ENCODE measurements at regions not wholly inside any gene's neighbourhood (a gene's known extent, or its start where the extent isn't known, plus 50 kb on each side); places are given as distances from the start of the nearest gene placed in this dataset.

DNA sequence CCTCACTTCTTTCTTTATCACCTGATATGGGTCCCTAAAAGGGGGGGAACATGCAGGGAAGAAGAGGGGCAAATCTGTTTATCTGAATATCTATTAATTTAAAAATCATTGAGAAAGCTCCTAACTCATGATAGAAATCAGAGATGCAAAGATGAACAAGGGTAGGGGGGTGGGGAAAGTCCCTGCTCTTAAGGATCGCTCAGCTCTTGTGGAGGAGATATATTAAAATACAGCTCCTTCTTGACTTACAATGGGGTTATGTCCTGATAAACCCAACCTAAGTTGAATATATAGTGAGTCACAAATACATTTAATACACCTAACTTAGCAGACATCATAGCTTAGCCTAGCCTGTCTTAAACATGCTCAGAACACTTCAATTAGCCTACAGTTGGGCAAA, 237.5 kb downstream of the MAF start:
- H3K9ac ChIP-seq (ENCODE audit: low read length in 5 of 5): no peak overlapping the region
- no peak overlapping the region for H3K27ac ChIP-seq (ENCODE audit: low read depth, low read length)
- peaks cover 0 to 12% (median 2%) of the 10 kb centered on the region in 5 donors for H3K9me3 ChIP-seq (ENCODE audit: control insufficient read depth in 5 of 5, low read length in 5 of 5)
- H3K4me3 ChIP-seq (ENCODE audit: low read depth in 1 of 5, low read length in 5 of 5): no peak overlapping the region
- no peaks in the 10 kb centered on the region for H3K36me3 ChIP-seq (ENCODE audit: control insufficient read depth in 5 of 5, insufficient read depth in 5 of 5, low read length in 5 of 5)
- H3K27me3 ChIP-seq (ENCODE audit: control insufficient read depth in 5 of 5, insufficient read depth in 4 of 5, low read length in 5 of 5): no peaks in the 10 kb centered on the region
- no peaks in the 10 kb centered on the region for H3K4me1 ChIP-seq (ENCODE audit: control insufficient read depth in 5 of 5, insufficient read depth in 5 of 5, low read length in 5 of 5)

DNA sequence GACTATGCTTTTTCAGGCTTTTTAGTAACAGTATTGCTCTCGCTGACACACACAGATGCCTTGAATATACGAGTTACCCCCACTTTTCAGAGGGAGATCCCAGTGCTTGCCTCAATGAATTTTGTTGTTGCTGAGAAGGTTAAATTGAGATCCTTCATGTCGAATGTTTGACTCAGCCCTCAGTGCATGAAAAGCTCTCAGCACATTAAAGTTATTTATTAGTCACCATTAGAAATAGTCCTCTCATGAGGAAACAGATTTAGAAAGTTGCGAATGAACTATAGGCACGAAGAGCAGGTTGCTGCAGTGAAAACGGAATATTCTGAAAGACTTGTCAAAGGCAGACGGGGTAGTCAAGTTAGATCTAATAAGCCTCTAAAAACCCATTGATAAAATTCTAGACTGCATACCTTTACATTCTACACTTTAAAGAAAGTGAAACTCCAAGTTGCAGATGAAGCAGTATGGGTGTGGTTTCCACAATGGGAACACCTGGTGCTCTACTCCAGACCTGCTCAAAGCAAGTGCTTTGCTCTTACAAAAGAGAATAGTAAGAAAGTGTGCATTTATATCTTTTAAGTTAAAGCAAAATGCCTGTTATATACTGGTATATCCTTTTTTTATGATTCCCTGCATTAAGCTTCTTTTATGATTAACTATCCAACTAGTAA, 238.1 kb downstream of the MAF start:
- Histone ChIP-seq H3K9ac (ENCODE audit: low read length in 5 of 5) (no peak overlapping the region), H3K4me3 (ENCODE audit: low read depth in 1 of 5, low read length in 5 of 5) (no peak overlapping the region), H3K4me1 (ENCODE audit: control insufficient read depth in 5 of 5, insufficient read depth in 5 of 5, low read length in 5 of 5) (no peaks in the 10 kb centered on the region), H3K27me3 (ENCODE audit: control insufficient read depth in 5 of 5, insufficient read depth in 4 of 5, low read length in 5 of 5) (no peaks in the 10 kb centered on the region), H3K27ac (ENCODE audit: low read depth, low read length) (no peak overlapping the region), H3K36me3 (ENCODE audit: control insufficient read depth in 5 of 5, insufficient read depth in 5 of 5, low read length in 5 of 5) (no peaks in the 10 kb centered on the region), H3K9me3 (ENCODE audit: control insufficient read depth in 5 of 5, low read length in 5 of 5) (peaks cover 0 to 12% (median 2%) of the 10 kb centered on the region in 5 donors)

DNA sequence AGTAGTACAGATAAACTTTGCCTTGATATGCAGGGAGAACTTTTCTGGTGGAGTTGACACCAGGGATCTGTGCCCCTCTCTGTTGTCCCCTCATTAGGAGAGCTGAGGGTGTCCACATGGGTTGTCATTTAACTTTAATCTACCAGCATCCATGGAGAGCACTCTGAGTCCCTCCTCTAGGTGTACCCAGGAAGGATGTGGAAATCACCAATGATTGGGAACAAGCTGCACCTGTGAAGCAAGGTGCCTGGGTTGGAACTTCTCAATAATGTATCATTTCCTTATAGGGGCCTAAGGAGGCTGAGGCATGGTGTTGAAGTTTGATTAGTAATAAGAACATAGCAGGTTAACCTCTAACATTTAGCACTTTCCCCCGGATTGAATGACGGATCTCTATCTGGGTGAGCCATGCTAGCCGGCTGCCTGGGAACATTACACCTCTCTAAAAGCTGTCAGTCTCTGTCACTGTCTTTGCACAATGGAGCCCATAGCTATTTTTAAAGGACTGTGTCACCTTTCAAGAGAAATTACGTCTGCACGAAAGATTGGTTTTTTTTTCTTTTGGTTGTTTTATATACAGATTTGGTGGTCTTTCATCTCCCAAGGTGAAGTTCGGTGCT, 239.3 kb downstream of the MAF start:
- H3K36me3 ChIP-seq (ENCODE audit: control insufficient read depth in 5 of 5, insufficient read depth in 5 of 5, low read length in 5 of 5): no peaks in the 10 kb centered on the region
- H3K4me1 ChIP-seq (ENCODE audit: control insufficient read depth in 5 of 5, insufficient read depth in 5 of 5, low read length in 5 of 5): no peaks in the 10 kb centered on the region
- H3K27me3 ChIP-seq (ENCODE audit: control insufficient read depth in 5 of 5, insufficient read depth in 4 of 5, low read length in 5 of 5): no peaks in the 10 kb centered on the region
- H3K9me3 ChIP-seq (ENCODE audit: control insufficient read depth in 5 of 5, low read length in 5 of 5): peaks cover 0 to 9% (median 0%) of the 10 kb centered on the region in 5 donors
- H3K27ac ChIP-seq (ENCODE audit: low read depth, low read length): no peak overlapping the region
- no peak overlapping the region for H3K9ac ChIP-seq (ENCODE audit: low read length in 5 of 5)
- no peak overlapping the region for H3K4me3 ChIP-seq (ENCODE audit: low read depth in 1 of 5, low read length in 5 of 5)

DNA sequence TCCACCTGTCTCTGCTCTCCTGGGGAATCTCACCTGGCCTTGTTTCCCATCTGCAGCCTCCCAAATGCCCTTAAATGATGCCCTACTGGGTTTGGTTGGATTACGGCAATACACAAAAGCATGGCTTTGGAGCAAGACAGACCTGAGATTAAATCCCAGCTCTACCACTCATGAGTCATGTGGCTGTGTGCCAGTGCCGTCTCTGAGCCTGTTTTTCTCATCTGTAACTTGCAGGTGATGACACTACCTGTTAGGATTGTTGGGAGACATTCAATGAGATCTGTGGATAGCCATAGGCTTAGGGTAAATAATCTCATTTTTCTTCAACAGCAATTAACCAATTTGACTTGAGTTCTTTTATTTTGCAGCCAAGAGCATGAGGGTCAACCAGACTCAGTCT, 240.3 kb downstream of the MAF start:
- H3K4me3 ChIP-seq (ENCODE audit: low read depth in 1 of 5, low read length in 5 of 5): no peak overlapping the region
- peaks cover 0 to 9% (median 0%) of the 10 kb centered on the region in 5 donors for H3K9me3 ChIP-seq (ENCODE audit: control insufficient read depth in 5 of 5, low read length in 5 of 5)
- no peaks in the 10 kb centered on the region for H3K27me3 ChIP-seq (ENCODE audit: control insufficient read depth in 5 of 5, insufficient read depth in 4 of 5, low read length in 5 of 5)
- H3K27ac ChIP-seq (ENCODE audit: low read depth, low read length): no peak overlapping the region
- H3K9ac ChIP-seq (ENCODE audit: low read length in 5 of 5): no peak overlapping the region
- peaks cover 0 to 8% (median 6%) of the 10 kb centered on the region in 5 donors for H3K4me1 ChIP-seq (ENCODE audit: control insufficient read depth in 5 of 5, insufficient read depth in 5 of 5, low read length in 5 of 5)
- H3K36me3 ChIP-seq (ENCODE audit: control insufficient read depth in 5 of 5, insufficient read depth in 5 of 5, low read length in 5 of 5): no peaks in the 10 kb centered on the region

DNA sequence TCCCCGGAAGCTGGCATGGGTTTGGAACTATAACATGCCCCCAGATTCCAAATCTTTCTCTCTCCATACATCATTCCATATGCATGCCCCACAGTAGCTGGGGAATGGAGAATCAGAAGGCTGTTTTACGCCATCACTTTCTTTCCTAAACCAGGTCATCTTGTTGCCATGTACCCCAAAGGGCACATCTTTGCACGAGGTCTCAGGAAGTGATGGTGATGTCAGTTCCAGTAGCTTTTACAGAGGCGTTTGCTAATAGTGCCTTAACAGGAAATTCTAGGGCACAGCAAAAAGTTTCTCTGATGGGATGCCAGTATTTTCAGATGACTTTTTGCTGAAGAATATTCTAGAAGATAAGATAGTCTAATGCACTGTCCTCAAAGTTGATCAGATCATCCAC, 241.5 kb downstream of the MAF start:
- H3K9me3 ChIP-seq (ENCODE audit: control insufficient read depth in 5 of 5, low read length in 5 of 5): peaks cover 0 to 9% (median 0%) of the 10 kb centered on the region in 5 donors
- H3K36me3 ChIP-seq (ENCODE audit: control insufficient read depth in 5 of 5, insufficient read depth in 5 of 5, low read length in 5 of 5): no peaks in the 10 kb centered on the region
- H3K4me1 ChIP-seq (ENCODE audit: control insufficient read depth in 5 of 5, insufficient read depth in 5 of 5, low read length in 5 of 5): peaks cover 0 to 19% (median 12%) of the 10 kb centered on the region in 5 donors

DNA sequence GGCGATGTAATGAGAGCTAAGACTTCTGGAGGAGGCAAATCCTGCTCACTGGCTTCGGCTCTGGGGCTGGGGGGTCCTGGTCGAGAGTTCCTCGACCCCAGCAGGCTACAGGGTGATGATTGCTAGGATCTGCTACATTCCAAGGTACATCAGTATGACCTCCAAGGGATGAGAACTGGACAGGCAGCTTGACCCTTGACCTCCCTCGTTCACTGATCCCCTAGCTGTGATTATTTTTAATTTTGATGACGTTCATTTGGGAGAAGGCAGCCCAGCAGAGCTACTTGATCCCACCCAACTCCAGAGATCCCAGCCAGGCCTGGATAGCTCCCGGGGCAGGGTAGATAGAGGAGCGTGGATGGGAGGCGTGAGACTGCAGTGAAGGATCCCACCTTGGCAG, 242.3 kb downstream of the MAF start:
- H3K4me1 ChIP-seq (ENCODE audit: control insufficient read depth in 5 of 5, insufficient read depth in 5 of 5, low read length in 5 of 5): peaks cover 0 to 20% (median 12%) of the 10 kb centered on the region in 5 donors
- H3K9ac ChIP-seq (ENCODE audit: low read length in 5 of 5): no peak overlapping the region
- H3K27me3 ChIP-seq (ENCODE audit: control insufficient read depth in 5 of 5, insufficient read depth in 4 of 5, low read length in 5 of 5): no peaks in the 10 kb centered on the region
- H3K9me3 ChIP-seq (ENCODE audit: control insufficient read depth in 5 of 5, low read length in 5 of 5): peaks cover 0 to 9% (median 0%) of the 10 kb centered on the region in 5 donors
- H3K27ac ChIP-seq (ENCODE audit: low read depth, low read length): no peak overlapping the region
- no peaks in the 10 kb centered on the region for H3K36me3 ChIP-seq (ENCODE audit: control insufficient read depth in 5 of 5, insufficient read depth in 5 of 5, low read length in 5 of 5)
- H3K4me3 ChIP-seq (ENCODE audit: low read depth in 1 of 5, low read length in 5 of 5): no peak overlapping the region

More for the DNA sequence above, 241.5 kb downstream of the MAF start:
- H3K27ac ChIP-seq (ENCODE audit: low read depth, low read length): no peak overlapping the region
- H3K27me3 ChIP-seq (ENCODE audit: control insufficient read depth in 5 of 5, insufficient read depth in 4 of 5, low read length in 5 of 5): no peaks in the 10 kb centered on the region
- no peak overlapping the region for H3K9ac ChIP-seq (ENCODE audit: low read length in 5 of 5)
- H3K4me3 ChIP-seq (ENCODE audit: low read depth in 1 of 5, low read length in 5 of 5): no peak overlapping the region

DNA sequence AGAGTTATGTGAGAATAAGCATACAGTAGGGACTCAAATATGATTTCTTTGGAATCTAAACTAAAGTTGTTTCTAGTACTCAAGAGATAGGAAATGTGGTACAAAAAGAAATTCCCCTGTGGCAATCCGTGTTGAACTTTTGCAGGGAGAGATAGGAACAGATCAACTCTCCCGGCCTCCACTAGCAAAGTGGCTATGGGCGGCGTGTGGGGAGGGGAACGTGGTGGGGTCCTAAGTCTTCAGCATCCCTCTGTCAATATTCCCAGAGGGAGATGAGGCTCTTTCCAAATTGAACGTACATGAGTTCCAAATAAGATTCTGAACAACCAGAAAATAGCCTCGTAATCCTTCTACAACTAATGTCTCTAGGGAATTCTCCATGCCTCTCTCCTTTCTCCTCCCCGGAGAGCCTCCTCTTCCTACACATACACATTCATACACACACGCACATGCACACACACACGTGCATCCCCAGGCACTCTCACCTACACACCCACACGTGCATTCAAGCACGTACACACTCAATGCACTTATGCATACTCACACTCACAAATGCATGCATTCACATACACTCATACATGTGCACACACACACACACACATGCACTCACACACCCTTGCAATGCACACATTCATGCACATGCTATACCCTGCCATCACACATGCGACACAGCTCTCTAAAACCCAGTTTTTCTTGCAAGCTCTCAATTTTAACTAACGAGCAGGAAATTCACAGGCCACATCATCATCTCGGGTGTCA, 244.8 kb downstream of the MAF start:
- Histone ChIP-seq H3K27ac (ENCODE audit: low read depth, low read length) (no peak overlapping the region), H3K4me3 (ENCODE audit: low read depth in 1 of 5, low read length in 5 of 5) (no peak overlapping the region), H3K9ac (ENCODE audit: low read length in 5 of 5) (no peak overlapping the region), H3K27me3 (ENCODE audit: control insufficient read depth in 5 of 5, insufficient read depth in 4 of 5, low read length in 5 of 5) (no peaks in the 10 kb centered on the region), H3K9me3 (ENCODE audit: control insufficient read depth in 5 of 5, low read length in 5 of 5) (peaks cover 0 to 4% (median 0%) of the 10 kb centered on the region in 5 donors), H3K36me3 (ENCODE audit: control insufficient read depth in 5 of 5, insufficient read depth in 5 of 5, low read length in 5 of 5) (no peaks in the 10 kb centered on the region), H3K4me1 (ENCODE audit: control insufficient read depth in 5 of 5, insufficient read depth in 5 of 5, low read length in 5 of 5) (peaks cover 1 to 20% (median 16%) of the 10 kb centered on the region in 5 donors)

DNA sequence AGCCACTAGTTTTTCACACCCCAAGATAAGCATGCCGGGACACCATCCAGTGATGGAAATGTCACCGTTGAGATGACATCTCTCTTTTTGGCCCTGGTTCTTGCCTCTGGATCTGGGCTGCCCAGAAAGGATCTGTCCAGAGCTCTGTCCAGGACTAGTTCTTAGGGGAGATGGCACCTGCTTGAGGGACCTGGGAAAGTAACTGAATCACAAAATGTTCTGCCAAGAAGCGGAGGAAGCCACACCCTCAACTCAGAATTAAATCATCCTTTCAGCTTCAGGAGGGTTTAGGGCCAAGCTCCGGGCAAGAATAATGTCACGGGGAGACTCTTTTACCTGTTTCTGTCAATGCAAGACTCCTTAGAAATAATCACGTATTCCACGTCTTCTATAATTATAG, 248.6 kb downstream of the MAF start:
- H3K36me3 ChIP-seq (ENCODE audit: control insufficient read depth in 5 of 5, insufficient read depth in 5 of 5, low read length in 5 of 5): no peaks in the 10 kb centered on the region
- H3K4me3 ChIP-seq (ENCODE audit: low read depth in 1 of 5, low read length in 5 of 5): no peak overlapping the region
- peaks cover 1 to 20% (median 16%) of the 10 kb centered on the region in 5 donors for H3K4me1 ChIP-seq (ENCODE audit: control insufficient read depth in 5 of 5, insufficient read depth in 5 of 5, low read length in 5 of 5)
- H3K9me3 ChIP-seq (ENCODE audit: control insufficient read depth in 5 of 5, low read length in 5 of 5): no peaks in the 10 kb centered on the region
- H3K9ac ChIP-seq (ENCODE audit: low read length in 5 of 5): no peak overlapping the region
- no peaks in the 10 kb centered on the region for H3K27me3 ChIP-seq (ENCODE audit: control insufficient read depth in 5 of 5, insufficient read depth in 4 of 5, low read length in 5 of 5)
- H3K27ac ChIP-seq (ENCODE audit: low read depth, low read length): no peak overlapping the region

DNA sequence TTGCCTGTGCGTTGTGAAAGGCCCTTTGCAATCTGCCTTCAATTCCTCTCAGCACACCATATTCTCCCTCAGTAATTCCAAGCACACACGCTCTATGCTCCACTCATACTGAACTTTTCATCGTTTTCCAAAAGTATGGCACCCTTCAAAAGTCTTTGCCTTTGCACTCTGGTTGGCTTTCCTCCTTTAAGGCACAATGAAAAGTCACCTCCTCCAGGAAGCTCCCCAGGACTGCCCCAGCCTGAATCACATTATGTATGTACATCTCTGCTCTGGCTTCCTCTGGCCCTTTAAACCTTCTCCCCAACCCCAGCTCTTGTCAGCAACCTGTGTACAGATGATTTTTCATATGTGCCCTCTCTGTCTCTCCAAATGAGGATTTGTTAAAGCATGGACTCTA, 250.7 kb downstream of the MAF start:
- no peaks in the 10 kb centered on the region for H3K36me3 ChIP-seq (ENCODE audit: control insufficient read depth in 5 of 5, insufficient read depth in 5 of 5, low read length in 5 of 5)
- no peaks in the 10 kb centered on the region for H3K27me3 ChIP-seq (ENCODE audit: control insufficient read depth in 5 of 5, insufficient read depth in 4 of 5, low read length in 5 of 5)
- no peak overlapping the region for H3K4me3 ChIP-seq (ENCODE audit: low read depth in 1 of 5, low read length in 5 of 5)
- H3K27ac ChIP-seq (ENCODE audit: low read depth, low read length): no peak overlapping the region
- no peak overlapping the region for H3K9ac ChIP-seq (ENCODE audit: low read length in 5 of 5)
- peaks cover 0 to 8% (median 5%) of the 10 kb centered on the region in 5 donors for H3K4me1 ChIP-seq (ENCODE audit: control insufficient read depth in 5 of 5, insufficient read depth in 5 of 5, low read length in 5 of 5)
- no peaks in the 10 kb centered on the region for H3K9me3 ChIP-seq (ENCODE audit: control insufficient read depth in 5 of 5, low read length in 5 of 5)

Measured in subcutaneous abdominal adipose tissue (tissue), 5 donors.